Upper lobe of left lung (tissue), 6 donors: ENCODE measurements at regions not wholly inside any gene's neighbourhood (a gene's known extent, or its start where the extent isn't known, plus 50 kb on each side); places are given as distances from the start of the nearest gene placed in this dataset.

Experiments
- ATAC-seq, 2 donors: fragments of 200-7000 bp; cut with Tn5 transposase; one replicate each; pipeline ENCODE4 v1.9.1; 2022; ENCODE audit warnings: mild to moderate bottlenecking in 2 of 2, moderate library complexity in 2 of 2; ENCODE audit not compliant: low FRiP score in 2 of 2
- DNase-seq, 2 donors: peaks; one replicate each; pipeline ENCODE4 v3.0.0-alpha.2; 2019 to 2020
- H3K27ac ChIP-seq, 4 donors: fragments of 200-600 bp; sonication (generic); one replicate each; pipeline ENCODE4 v1.5.1; 2016 to 2019
- H3K27me3 ChIP-seq, 4 donors: fragments of 200-600 bp; sonication (generic); one replicate each; pipeline ENCODE4 v1.5.1; 2017 to 2019
- H3K36me3 ChIP-seq, 4 donors: fragments of 200-600 bp; sonication (generic); one replicate each; pipeline ENCODE4 v1.5.1; 2016 to 2019
- H3K4me1 ChIP-seq, 4 donors: fragments of 200-600 bp; sonication (generic); one replicate each; pipeline ENCODE4 v1.5.1; 2018 to 2019
- H3K4me3 ChIP-seq, 4 donors: fragments of 200-600 bp; sonication (generic); one replicate each; pipeline ENCODE4 v1.5.1; 2017 to 2019; ENCODE audit warnings: mild to moderate bottlenecking in 2 of 4, moderate library complexity in 1 of 4
- H3K9me3 ChIP-seq, 4 donors: fragments of 200-600 bp; sonication (generic); one replicate each; pipeline ENCODE4 v1.5.1; 2018 to 2019
- EP300 ChIP-seq, 4 donors: sonication (generic); formaldehyde crosslinking; IDR thresholded peaks; one replicate each; pipeline ENCODE4 v1.5.1; 2017; ENCODE audit warnings: antibody characterized with exemption in 4 of 4, control low read depth in 2 of 4
- POLR2A ChIP-seq, 4 donors: fragments of 450-650 bp; IDR thresholded peaks; one replicate each; pipeline ENCODE4 v1.5.1; 2016 to 2017; ENCODE audit warnings: antibody characterized with exemption in 4 of 4, mild to moderate bottlenecking in 2 of 4
- POLR2AphosphoS5 ChIP-seq, 2 donors: sonication (generic); formaldehyde crosslinking; IDR thresholded peaks; one replicate each; pipeline ENCODE4 v1.5.1; 2017; ENCODE audit warnings: antibody characterized with exemption in 2 of 2
- WGBS, 2 donors: methylation state at CpG; one replicate each; pipeline ENCODE4 v1.1.5; 2017 to 2018; 5-methylcytosine and 5-hydroxymethylcytosine counted together
- TF ChIP-seq, protein P1 (sequence below), 6 experiments: fragments of 450-650 bp in 4 of 6; fragments of 200-600 bp in 2 of 6; sonication (generic) in 2 of 6; IDR thresholded peaks; one replicate each; pipeline ENCODE4 v1.5.1; 2016 to 2019; ENCODE audit warnings: antibody characterized with exemption in 6 of 6
- donor health status: DM: no; HTN: no; CAD: no; lungs with moderate emphysema.
- donor health status: DM: no; HTN: yes; CAD: no; lungs with severe emphysema.

- Histone ChIP-seq H3K4me3 (no peak overlapping the region), H3K36me3 (no peaks in the 10 kb centered on the region), H3K27me3 (no peaks in the 10 kb centered on the region), H3K4me1 (peaks cover 0 to 7% (median 1%) of the 10 kb centered on the region in 4 donors), H3K9me3 (no peaks in the 10 kb centered on the region), H3K27ac (no peak overlapping the region)
- no peak for DNase-seq
- 45 to 46% methylated on average over 1 of the region's 1 CpG for WGBS, 2 donors
- ATAC-seq = no peak
- TF ChIP-seq POLR2AphosphoS5 (IDR thresholded peaks at IDR 0.05) (no peak), EP300 (IDR thresholded peaks at IDR 0.05) (no peak)
- TF ChIP-seq, protein P1, sequence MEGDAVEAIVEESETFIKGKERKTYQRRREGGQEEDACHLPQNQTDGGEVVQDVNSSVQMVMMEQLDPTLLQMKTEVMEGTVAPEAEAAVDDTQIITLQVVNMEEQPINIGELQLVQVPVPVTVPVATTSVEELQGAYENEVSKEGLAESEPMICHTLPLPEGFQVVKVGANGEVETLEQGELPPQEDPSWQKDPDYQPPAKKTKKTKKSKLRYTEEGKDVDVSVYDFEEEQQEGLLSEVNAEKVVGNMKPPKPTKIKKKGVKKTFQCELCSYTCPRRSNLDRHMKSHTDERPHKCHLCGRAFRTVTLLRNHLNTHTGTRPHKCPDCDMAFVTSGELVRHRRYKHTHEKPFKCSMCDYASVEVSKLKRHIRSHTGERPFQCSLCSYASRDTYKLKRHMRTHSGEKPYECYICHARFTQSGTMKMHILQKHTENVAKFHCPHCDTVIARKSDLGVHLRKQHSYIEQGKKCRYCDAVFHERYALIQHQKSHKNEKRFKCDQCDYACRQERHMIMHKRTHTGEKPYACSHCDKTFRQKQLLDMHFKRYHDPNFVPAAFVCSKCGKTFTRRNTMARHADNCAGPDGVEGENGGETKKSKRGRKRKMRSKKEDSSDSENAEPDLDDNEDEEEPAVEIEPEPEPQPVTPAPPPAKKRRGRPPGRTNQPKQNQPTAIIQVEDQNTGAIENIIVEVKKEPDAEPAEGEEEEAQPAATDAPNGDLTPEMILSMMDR (IDR thresholded peaks at IDR 0.05) = no peak
Observed at GRCh38 chr7:80587538-80587937, 50.9 kb upstream of the CD36 start.

- no peaks in the 10 kb centered on the region for H3K9me3 ChIP-seq
- H3K4me1 ChIP-seq = peaks cover 0 to 6% (median 1%) of the 10 kb centered on the region in 4 donors
- H3K36me3 ChIP-seq = no peaks in the 10 kb centered on the region
- no peak for TF ChIP-seq EP300 (IDR thresholded peaks at IDR 0.05)
- TF ChIP-seq, protein P1 (IDR thresholded peaks at IDR 0.05) = no peak
- no peak for TF ChIP-seq POLR2A (IDR thresholded peaks at IDR 0.05)
- no peak for TF ChIP-seq POLR2AphosphoS5 (IDR thresholded peaks at IDR 0.05)
- ATAC-seq (no peak), DNase-seq (no peak)
- no peak overlapping the region for H3K4me3 ChIP-seq
- H3K27me3 ChIP-seq = no peaks in the 10 kb centered on the region
- WGBS, 2 donors = 79 to 91% methylated on average over 3 of the region's 3 CpGs
- no peak overlapping the region for H3K27ac ChIP-seq
Observed at GRCh38 chr7:80588591-80588990, 49.9 kb upstream of the CD36 start.
